Fibroblast of skin of scalp (primary cell): ENCODE measurements at regions not wholly inside any gene's neighbourhood (a gene's known extent, or its start where the extent isn't known, plus 50 kb on each side); places are given as distances from the start of the nearest gene placed in this dataset.

Source experiments
- DNase-seq: peaks from one replicate; pipeline ENCODE4 v3.0.0-alpha.2; 2013

GRCh38 chr16:54359555-54359954, 73.0 kb upstream of the IRX3 start:
- no peak for DNase-seq

- DNase-seq: no peak
Observed at GRCh38 chr16:54359081-54359480, 72.5 kb upstream of the IRX3 start.

- DNase-seq: no peak
Observed at GRCh38 chr16:54356391-54356790, 69.8 kb upstream of the IRX3 start.

- peak; percentile 60 for DNase-seq
Observed at GRCh38 chr16:54355251-54355650, 68.7 kb upstream of the IRX3 start.

- DNase-seq: no peak
Observed at GRCh38 chr16:54353097-54353496, 66.5 kb upstream of the IRX3 start.

- no peak for DNase-seq
Observed at GRCh38 chr16:54351171-54351570, 64.6 kb upstream of the IRX3 start.

GRCh38 chr16:54347961-54348360, 61.4 kb upstream of the IRX3 start:
- no peak for DNase-seq

- DNase-seq: peak; percentile 79
Observed at GRCh38 chr16:54346041-54346440, 59.5 kb upstream of the IRX3 start.

GRCh38 chr16:54344646-54345630, 58.4 kb upstream of the IRX3 start:
- no peak for DNase-seq

GRCh38 chr16:54342966-54343365, 56.4 kb upstream of the IRX3 start:
- DNase-seq: peak; percentile 63

- peak; percentile 50 for DNase-seq
Observed at GRCh38 chr16:54341892-54342776, 55.5 kb upstream of the IRX3 start.

GRCh38 chr16:54340531-54340930, 53.9 kb upstream of the IRX3 start:
- DNase-seq: no peak

- DNase-seq: no peak
Observed at GRCh38 chr16:54336631-54337204, 50.1 kb upstream of the IRX3 start.
